ENCODE measurements at regions not wholly inside any gene's neighbourhood (a gene's known extent, or its start where the extent isn't known, plus 50 kb on each side); places are given as distances from the start of the nearest gene placed in this dataset.

GRCh38 chr2:128783896-128784295 lies 465.2 kb upstream of the HS6ST1 start:
- Histone ChIP-seq H3K9me3 (ENCODE audit: control insufficient read depth, low read length) (no peaks in the 10 kb centered on the region), H3K79me2 (no peaks in the 10 kb centered on the region), H3K36me3 (ENCODE audit: control insufficient read depth, insufficient read depth, low read length) (no peaks in the 10 kb centered on the region), H2AFZ (no peak overlapping the region), H3K27ac (no peak overlapping the region), H3K4me1 (no peaks in the 10 kb centered on the region), H3K9ac (no peak overlapping the region), H3K4me2 (ENCODE audit: low read length) (no peak overlapping the region), H3K27me3 (ENCODE audit: control insufficient read depth, insufficient read depth, low read length) (no peaks in the 10 kb centered on the region), H3K4me3 (ENCODE audit: low read depth, low read length) (no peak overlapping the region)
- no peak for TF ChIP-seq CTCF (IDR thresholded peaks at IDR 0.05)

GRCh38 chr2:128784626-128785306 lies 466.1 kb upstream of the HS6ST1 start:
- Histone ChIP-seq H3K4me1 (no peaks in the 10 kb centered on the region), H3K27ac (no peak overlapping the region), H3K79me2 (no peaks in the 10 kb centered on the region)

DNA sequence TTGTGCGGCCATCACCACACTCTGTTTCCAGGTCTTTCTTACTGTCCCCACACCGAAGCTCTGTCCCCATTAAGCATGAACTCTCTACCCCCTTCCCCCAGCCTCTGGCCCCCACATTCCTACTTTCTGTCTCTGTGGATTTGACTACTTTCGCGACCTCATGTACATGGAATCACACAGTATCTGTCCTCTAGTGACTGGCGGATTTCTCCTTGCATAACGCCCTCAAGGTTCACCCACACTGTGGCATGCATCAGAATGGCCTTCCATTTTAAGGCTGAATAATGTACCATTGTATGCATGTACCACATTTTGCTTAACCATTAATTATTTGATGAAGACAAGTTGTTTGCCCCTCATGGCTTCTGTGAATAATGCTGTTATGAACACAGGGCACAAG lies 467.6 kb upstream of the HS6ST1 start:
- no peaks in the 10 kb centered on the region for H3K79me2 ChIP-seq
- H3K27ac ChIP-seq, result no peak overlapping the region
- H3K9ac ChIP-seq, result no peak overlapping the region
- H3K9me3 ChIP-seq (ENCODE audit: control insufficient read depth, low read length), result no peaks in the 10 kb centered on the region
- no peak for TF ChIP-seq CTCF (IDR thresholded peaks at IDR 0.05)
- no peaks in the 10 kb centered on the region for H3K36me3 ChIP-seq (ENCODE audit: control insufficient read depth, insufficient read depth, low read length)
- no peak overlapping the region for H3K4me2 ChIP-seq (ENCODE audit: low read length)
- H3K27me3 ChIP-seq (ENCODE audit: control insufficient read depth, insufficient read depth, low read length), result no peaks in the 10 kb centered on the region
- H3K4me3 ChIP-seq (ENCODE audit: low read depth, low read length), result no peak overlapping the region
- H2AFZ ChIP-seq, result no peak overlapping the region
- H3K4me1 ChIP-seq, result no peaks in the 10 kb centered on the region

More at GRCh38 chr2:128784626-128785306, 466.1 kb upstream of the HS6ST1 start:
- Histone ChIP-seq H3K27me3 (ENCODE audit: control insufficient read depth, insufficient read depth, low read length) (no peaks in the 10 kb centered on the region), H3K36me3 (ENCODE audit: control insufficient read depth, insufficient read depth, low read length) (no peaks in the 10 kb centered on the region), H3K9ac (no peak overlapping the region), H3K9me3 (ENCODE audit: control insufficient read depth, low read length) (no peaks in the 10 kb centered on the region), H2AFZ (no peak overlapping the region), H3K4me2 (ENCODE audit: low read length) (no peak overlapping the region), H3K4me3 (ENCODE audit: low read depth, low read length) (no peak overlapping the region)
- no peak for TF ChIP-seq CTCF (IDR thresholded peaks at IDR 0.05)

GRCh38 chr2:128786741-128787478 lies 468.2 kb upstream of the HS6ST1 start:
- Histone ChIP-seq H3K79me2 (no peaks in the 10 kb centered on the region), H3K4me3 (ENCODE audit: low read depth, low read length) (no peak overlapping the region), H3K4me2 (ENCODE audit: low read length) (no peak overlapping the region), H3K27me3 (ENCODE audit: control insufficient read depth, insufficient read depth, low read length) (no peaks in the 10 kb centered on the region), H3K4me1 (no peaks in the 10 kb centered on the region), H3K9me3 (ENCODE audit: control insufficient read depth, low read length) (no peaks in the 10 kb centered on the region), H3K36me3 (ENCODE audit: control insufficient read depth, insufficient read depth, low read length) (no peaks in the 10 kb centered on the region), H2AFZ (no peak overlapping the region), H3K27ac (no peak overlapping the region), H3K9ac (no peak overlapping the region)
- TF ChIP-seq CTCF (IDR thresholded peaks at IDR 0.05), result no peak

Measured in parathyroid adenoma (tissue), 2 donors.